ENCODE measurements at regions not wholly inside any gene's neighbourhood (a gene's known extent, or its start where the extent isn't known, plus 50 kb on each side); places are given as distances from the start of the nearest gene placed in this dataset.

DNA sequence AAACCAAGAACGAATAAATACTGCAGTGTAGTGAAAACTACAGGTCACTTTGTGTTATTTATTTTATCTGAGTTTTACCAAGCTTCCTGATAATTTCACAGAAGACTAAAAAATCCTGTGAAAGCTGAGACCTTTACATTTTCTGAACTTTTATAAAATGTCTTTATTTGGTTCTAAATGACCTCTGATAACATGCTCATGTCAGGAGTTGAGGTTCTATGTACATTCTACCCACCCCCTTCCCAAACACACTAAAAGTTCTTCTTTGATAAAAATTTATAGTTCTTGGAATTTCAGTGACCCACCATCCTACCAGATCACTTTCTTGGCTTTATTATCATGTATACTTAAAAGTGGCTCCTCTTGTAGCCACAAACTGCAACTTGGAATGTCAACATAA is 463.1 kb downstream of the PIK3C3 start:
- intact Hi-C loops (cut with DNase I; ENCODE audit: low total_unique reads) = no loop called here
- no peaks in the 10 kb centered on the region for H3K4me1 ChIP-seq
- H3K9me3 ChIP-seq = no peaks in the 10 kb centered on the region
- no peak overlapping the region for H3K4me3 ChIP-seq
- TF ChIP-seq, protein P1, sequence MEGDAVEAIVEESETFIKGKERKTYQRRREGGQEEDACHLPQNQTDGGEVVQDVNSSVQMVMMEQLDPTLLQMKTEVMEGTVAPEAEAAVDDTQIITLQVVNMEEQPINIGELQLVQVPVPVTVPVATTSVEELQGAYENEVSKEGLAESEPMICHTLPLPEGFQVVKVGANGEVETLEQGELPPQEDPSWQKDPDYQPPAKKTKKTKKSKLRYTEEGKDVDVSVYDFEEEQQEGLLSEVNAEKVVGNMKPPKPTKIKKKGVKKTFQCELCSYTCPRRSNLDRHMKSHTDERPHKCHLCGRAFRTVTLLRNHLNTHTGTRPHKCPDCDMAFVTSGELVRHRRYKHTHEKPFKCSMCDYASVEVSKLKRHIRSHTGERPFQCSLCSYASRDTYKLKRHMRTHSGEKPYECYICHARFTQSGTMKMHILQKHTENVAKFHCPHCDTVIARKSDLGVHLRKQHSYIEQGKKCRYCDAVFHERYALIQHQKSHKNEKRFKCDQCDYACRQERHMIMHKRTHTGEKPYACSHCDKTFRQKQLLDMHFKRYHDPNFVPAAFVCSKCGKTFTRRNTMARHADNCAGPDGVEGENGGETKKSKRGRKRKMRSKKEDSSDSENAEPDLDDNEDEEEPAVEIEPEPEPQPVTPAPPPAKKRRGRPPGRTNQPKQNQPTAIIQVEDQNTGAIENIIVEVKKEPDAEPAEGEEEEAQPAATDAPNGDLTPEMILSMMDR (IDR thresholded peaks at IDR 0.05) = no peak
- no peaks in the 10 kb centered on the region for H3K27me3 ChIP-seq
- no peak for DNase-seq
- H3K27ac ChIP-seq = no peak overlapping the region
- no peaks in the 10 kb centered on the region for H3K36me3 ChIP-seq

DNA sequence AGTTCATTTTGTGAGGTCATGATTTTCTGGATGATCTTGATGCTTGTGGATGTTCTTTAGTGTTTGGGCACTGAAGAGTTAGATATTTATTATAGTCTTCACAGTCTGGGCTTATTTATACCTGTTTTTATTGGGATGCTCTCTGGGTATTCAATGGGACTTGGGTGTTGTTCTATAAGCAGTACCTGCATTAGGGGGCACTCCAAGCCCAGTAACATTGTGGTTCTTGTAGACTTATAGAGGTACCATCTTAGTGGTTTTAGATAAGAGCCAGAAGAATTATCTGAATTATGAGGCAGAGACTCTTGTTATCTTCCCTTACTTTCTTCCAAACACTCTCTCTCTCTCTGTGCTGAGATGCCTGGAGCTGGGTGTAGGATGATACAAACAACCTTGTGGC is 470.0 kb downstream of the PIK3C3 start:
- Histone ChIP-seq H3K4me1 (no peaks in the 10 kb centered on the region), H3K9me3 (no peaks in the 10 kb centered on the region), H3K27me3 (no peaks in the 10 kb centered on the region), H3K36me3 (no peaks in the 10 kb centered on the region), H3K4me3 (no peak overlapping the region), H3K27ac (no peak overlapping the region)
- TF ChIP-seq, protein P1 (IDR thresholded peaks at IDR 0.05) = no peak
- intact Hi-C loops (cut with DNase I; ENCODE audit: low total_unique reads) = no loop called here
- no peak for DNase-seq

DNA sequence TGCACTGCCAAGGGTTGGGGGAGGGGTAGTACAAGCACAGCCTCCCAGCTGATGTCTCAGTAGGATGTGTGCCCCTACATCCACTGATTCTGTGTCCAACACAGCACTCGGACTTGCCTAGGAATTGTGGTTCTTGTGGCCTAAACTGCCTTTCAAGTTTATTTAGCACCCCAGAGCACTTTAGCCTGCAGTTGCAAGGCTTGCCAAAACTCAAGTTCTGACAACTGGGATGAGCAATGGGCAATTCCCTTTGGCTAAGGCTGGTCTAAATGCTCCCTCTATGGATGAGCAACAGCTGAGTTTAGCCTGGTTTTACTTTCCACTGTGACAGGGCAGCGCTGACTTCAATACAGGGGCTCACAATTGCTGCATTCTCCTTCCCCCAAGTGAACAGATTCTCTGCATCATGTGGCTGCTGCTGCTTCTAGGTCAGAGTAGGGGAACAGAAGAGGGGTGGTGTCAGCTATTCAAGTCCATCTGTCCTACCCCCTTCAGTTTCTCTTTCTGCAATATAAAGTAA is 471.5 kb downstream of the PIK3C3 start:
- H3K36me3 ChIP-seq = no peaks in the 10 kb centered on the region
- no peak overlapping the region for H3K27ac ChIP-seq
- intact Hi-C loops (cut with DNase I; ENCODE audit: low total_unique reads) = no loop called here
- H3K4me3 ChIP-seq = no peak overlapping the region
- H3K27me3 ChIP-seq = no peaks in the 10 kb centered on the region
- no peaks in the 10 kb centered on the region for H3K4me1 ChIP-seq
- no peaks in the 10 kb centered on the region for H3K9me3 ChIP-seq
- no peak for DNase-seq
- TF ChIP-seq, protein P1 (IDR thresholded peaks at IDR 0.05) = no peak

DNA sequence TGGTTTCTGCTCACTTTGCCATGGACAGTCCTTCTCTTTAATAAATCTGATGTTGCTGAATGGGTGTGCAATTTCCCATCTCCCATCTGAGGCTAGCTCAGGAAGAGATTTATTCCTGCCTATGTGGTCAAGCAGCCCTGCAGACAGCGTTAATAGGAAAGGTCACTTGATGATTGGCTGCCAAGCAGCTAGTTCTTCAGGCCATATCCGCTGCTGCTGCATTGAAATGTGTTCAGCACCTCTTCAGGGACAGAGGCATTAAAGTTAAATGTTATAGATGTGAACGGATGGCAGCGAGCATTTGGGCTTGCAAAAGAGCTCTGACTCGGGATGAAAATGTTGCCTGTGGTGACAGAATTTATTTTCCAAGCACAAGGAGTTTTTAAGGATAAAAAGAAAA is 474.2 kb downstream of the PIK3C3 start:
- no peak for DNase-seq

DNA sequence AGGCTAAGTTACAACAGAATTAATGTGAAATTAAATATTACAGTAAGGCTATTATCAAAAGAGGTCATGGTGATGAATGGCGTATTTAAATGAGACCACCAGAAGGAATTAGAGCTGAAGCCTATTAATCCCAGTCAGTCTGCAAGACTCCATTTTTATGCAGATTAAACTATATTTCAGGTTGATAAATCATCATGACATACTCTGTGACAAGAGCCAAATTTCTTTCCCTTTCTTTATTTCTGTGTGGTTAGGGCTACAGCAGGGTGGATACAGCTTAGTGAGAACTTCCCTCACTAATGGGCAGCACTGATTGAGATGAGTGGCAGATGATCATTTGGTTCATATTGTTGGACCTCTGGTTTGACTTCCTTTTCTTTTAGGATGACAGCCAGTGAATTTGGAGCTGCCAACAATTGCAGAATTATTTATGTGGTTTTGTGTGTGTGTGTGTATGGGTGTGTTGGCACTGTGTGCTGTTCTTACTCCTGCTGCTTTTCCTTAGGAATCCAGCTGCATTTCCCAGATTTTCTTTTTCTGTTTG is 481.3 kb downstream of the PIK3C3 start:
- Histone ChIP-seq H3K9me3 (no peaks in the 10 kb centered on the region), H3K4me3 (no peak overlapping the region), H3K4me1 (no peaks in the 10 kb centered on the region), H3K27ac (no peak overlapping the region), H3K27me3 (no peaks in the 10 kb centered on the region), H3K36me3 (no peaks in the 10 kb centered on the region)
- intact Hi-C loops (cut with DNase I; ENCODE audit: low total_unique reads) = no loop called here
- no peak for DNase-seq
- TF ChIP-seq, protein P1 (IDR thresholded peaks at IDR 0.05) = no peak

More for the DNA sequence above, 474.2 kb downstream of the PIK3C3 start:
- TF ChIP-seq, protein P1 (IDR thresholded peaks at IDR 0.05) = no peak
- Histone ChIP-seq H3K4me3 (no peak overlapping the region), H3K27me3 (no peaks in the 10 kb centered on the region), H3K27ac (no peak overlapping the region), H3K36me3 (no peaks in the 10 kb centered on the region), H3K4me1 (no peaks in the 10 kb centered on the region), H3K9me3 (no peaks in the 10 kb centered on the region)
- intact Hi-C loops (cut with DNase I; ENCODE audit: low total_unique reads) = no loop called here

DNA sequence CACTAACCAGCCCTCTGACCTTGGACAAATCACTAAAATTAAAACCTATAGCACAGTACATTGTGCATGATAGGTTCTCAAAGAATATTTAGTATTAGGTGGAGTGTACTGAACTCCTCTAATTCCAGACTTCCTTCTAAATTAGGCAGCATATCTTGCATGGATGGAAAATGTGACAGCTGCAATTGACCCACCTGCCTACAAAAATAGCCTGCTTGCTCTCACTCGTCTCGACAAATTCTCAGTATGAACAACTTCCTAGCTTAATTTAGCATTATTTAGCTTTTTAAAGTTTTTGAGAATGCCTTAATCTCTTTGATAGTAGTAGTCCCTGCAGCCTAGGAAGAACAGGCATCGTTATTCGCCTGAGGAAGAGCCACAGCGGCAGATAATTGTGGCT is 482.0 kb downstream of the PIK3C3 start:
- no peaks in the 10 kb centered on the region for H3K9me3 ChIP-seq
- intact Hi-C loops (cut with DNase I; ENCODE audit: low total_unique reads) = no loop called here
- no peaks in the 10 kb centered on the region for H3K36me3 ChIP-seq
- no peaks in the 10 kb centered on the region for H3K4me1 ChIP-seq
- no peaks in the 10 kb centered on the region for H3K27me3 ChIP-seq
- H3K27ac ChIP-seq = no peak overlapping the region
- DNase-seq = no peak
- no peak overlapping the region for H3K4me3 ChIP-seq
- TF ChIP-seq, protein P1 (IDR thresholded peaks at IDR 0.05) = no peak

Measured in tibial artery (tissue), 4 donors.